ENCODE measurements at regions not wholly inside any gene's neighbourhood (a gene's known extent, or its start where the extent isn't known, plus 50 kb on each side); places are given as distances from the start of the nearest gene placed in this dataset.

DNA sequence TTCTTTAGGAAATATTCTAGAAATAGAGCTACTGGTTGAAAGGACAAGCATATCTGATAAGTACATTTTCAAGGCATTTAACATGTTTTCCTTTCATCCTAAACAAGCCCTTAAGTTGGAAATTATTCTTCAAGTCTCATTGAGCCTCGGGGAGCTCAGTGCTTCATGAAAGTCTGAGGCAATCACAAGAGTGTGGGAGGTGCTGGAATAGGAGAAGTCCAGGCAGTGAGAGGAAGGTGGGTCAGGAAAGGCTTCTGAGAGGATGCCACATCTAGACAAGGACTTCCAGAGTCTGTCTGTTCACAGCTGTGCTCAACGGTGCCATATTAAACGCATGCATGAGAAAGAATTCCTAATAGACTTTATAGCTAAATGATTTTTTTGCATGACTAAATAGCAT lies 69.8 kb downstream of the CD83 start:
- TF ChIP-seq, protein P1, sequence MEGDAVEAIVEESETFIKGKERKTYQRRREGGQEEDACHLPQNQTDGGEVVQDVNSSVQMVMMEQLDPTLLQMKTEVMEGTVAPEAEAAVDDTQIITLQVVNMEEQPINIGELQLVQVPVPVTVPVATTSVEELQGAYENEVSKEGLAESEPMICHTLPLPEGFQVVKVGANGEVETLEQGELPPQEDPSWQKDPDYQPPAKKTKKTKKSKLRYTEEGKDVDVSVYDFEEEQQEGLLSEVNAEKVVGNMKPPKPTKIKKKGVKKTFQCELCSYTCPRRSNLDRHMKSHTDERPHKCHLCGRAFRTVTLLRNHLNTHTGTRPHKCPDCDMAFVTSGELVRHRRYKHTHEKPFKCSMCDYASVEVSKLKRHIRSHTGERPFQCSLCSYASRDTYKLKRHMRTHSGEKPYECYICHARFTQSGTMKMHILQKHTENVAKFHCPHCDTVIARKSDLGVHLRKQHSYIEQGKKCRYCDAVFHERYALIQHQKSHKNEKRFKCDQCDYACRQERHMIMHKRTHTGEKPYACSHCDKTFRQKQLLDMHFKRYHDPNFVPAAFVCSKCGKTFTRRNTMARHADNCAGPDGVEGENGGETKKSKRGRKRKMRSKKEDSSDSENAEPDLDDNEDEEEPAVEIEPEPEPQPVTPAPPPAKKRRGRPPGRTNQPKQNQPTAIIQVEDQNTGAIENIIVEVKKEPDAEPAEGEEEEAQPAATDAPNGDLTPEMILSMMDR (IDR thresholded peaks at IDR 0.05), result no peak
- TF ChIP-seq POLR2A (IDR thresholded peaks at IDR 0.05), result no peak

All from body of pancreas (tissue), 4 donors.